Liver (tissue), 8 donors: ENCODE measurements at regions not wholly inside any gene's neighbourhood (a gene's known extent, or its start where the extent isn't known, plus 50 kb on each side); places are given as distances from the start of the nearest gene placed in this dataset.

Experiments used
- DNase-seq: peaks from one replicate; pipeline ENCODE4 v3.0.0-alpha.2; 2017; ENCODE audit warnings: low spot score
- H3K27ac ChIP-seq, 2 donors: one replicate each; pipeline ENCODE4 v1.7.0; 2013; ENCODE audit warnings: inconsistent platforms in 2 of 2, low read length in 2 of 2, control low read depth in 1 of 2, low read depth in 1 of 2, mild to moderate bottlenecking in 1 of 2
- H3K27me3 ChIP-seq, 4 donors: one replicate each; pipeline versions ENCODE4 v1.6.1 to v1.7.0; 2013; ENCODE audit warnings: low read length in 3 of 4, inconsistent platforms in 1 of 4, mild to moderate bottlenecking in 1 of 4, moderate library complexity in 1 of 4; ENCODE audit not compliant: control insufficient read depth in 4 of 4, insufficient read depth in 4 of 4
- H3K36me3 ChIP-seq, 4 donors: one replicate each; pipeline versions ENCODE4 v1.6.1 to v1.7.0; 2013; ENCODE audit warnings: low read length in 3 of 4, mild to moderate bottlenecking in 3 of 4, low read depth in 1 of 4, moderate library complexity in 1 of 4; ENCODE audit not compliant: control insufficient read depth in 4 of 4, insufficient read depth in 3 of 4
- H3K4me1 ChIP-seq, 4 donors: one replicate each; pipeline versions ENCODE4 v1.6.1 to v1.7.0; 2013; ENCODE audit warnings: low read length in 3 of 4, mild to moderate bottlenecking in 3 of 4, moderate library complexity in 1 of 4; ENCODE audit not compliant: control insufficient read depth in 4 of 4, insufficient read depth in 4 of 4
- H3K4me3 ChIP-seq, 3 donors: one replicate each; pipeline versions ENCODE4 v1.6.1 to v1.7.0; 2013; ENCODE audit warnings: low read length in 3 of 3, control low read depth in 1 of 3, low read depth in 1 of 3, mild to moderate bottlenecking in 1 of 3
- H3K9ac ChIP-seq, 2 donors: one replicate each; pipeline ENCODE4 v1.7.0; 2013; ENCODE audit warnings: low read length in 2 of 2, mild to moderate bottlenecking in 2 of 2, moderate library complexity in 2 of 2, control low read depth in 1 of 2, low read depth in 1 of 2
- H3K9me3 ChIP-seq, 4 donors: one replicate each; pipeline versions ENCODE4 v1.6.1 to v1.7.0; 2013; ENCODE audit warnings: low read length in 3 of 4; ENCODE audit not compliant: control insufficient read depth in 4 of 4
- EGR1 ChIP-seq, 2 donors: IDR thresholded peaks; 2 replicates each; pipeline ENCODE4 v1.6.1; 2016 to 2018; ENCODE audit warnings: antibody characterized with exemption in 2 of 2, low read depth in 2 of 2
- FOXA1 ChIP-seq: IDR thresholded peaks from 2 replicates; pipeline ENCODE4 v1.6.1; 2016; ENCODE audit warnings: antibody characterized with exemption
- FOXA2 ChIP-seq: IDR thresholded peaks from 2 replicates; pipeline ENCODE4 v1.6.1; 2016; ENCODE audit warnings: antibody characterized with exemption
- GABPA ChIP-seq, 2 donors: IDR thresholded peaks in 1 of 2; conservative IDR thresholded peaks in 1 of 2; 2 replicates each; pipeline ENCODE4 v1.6.1; 2016; ENCODE audit warnings: antibody characterized with exemption in 2 of 2, mild to moderate bottlenecking in 1 of 2, moderate library complexity in 1 of 2
- HNF4A ChIP-seq, 2 donors: conservative IDR thresholded peaks; 2 replicates each; pipeline ENCODE4 v1.6.1; 2016; ENCODE audit warnings: antibody characterized with exemption in 2 of 2, mild to moderate bottlenecking in 2 of 2
- HNF4G ChIP-seq: IDR thresholded peaks from 2 replicates; pipeline ENCODE4 v1.6.1; 2016; ENCODE audit warnings: antibody characterized with exemption
- JUND ChIP-seq, 2 donors: IDR thresholded peaks; 2 replicates each; pipeline ENCODE4 v1.6.1; 2016; ENCODE audit warnings: antibody characterized with exemption in 2 of 2
- MAX ChIP-seq: IDR thresholded peaks from 2 replicates; pipeline ENCODE4 v1.6.1; 2016; ENCODE audit warnings: antibody characterized with exemption
- NR2F2 ChIP-seq: IDR thresholded peaks from 2 replicates; pipeline ENCODE4 v1.6.1; 2016; ENCODE audit warnings: antibody characterized with exemption
- RAD21 ChIP-seq, 2 donors: IDR thresholded peaks; 2 replicates each; pipeline ENCODE4 v1.6.1; 2016; ENCODE audit warnings: antibody characterized with exemption in 2 of 2, mild to moderate bottlenecking in 2 of 2
- REST ChIP-seq: IDR thresholded peaks from 2 replicates; pipeline ENCODE4 v1.6.1; 2016; ENCODE audit warnings: antibody characterized with exemption, mild to moderate bottlenecking
- RXRA ChIP-seq, 2 donors: IDR thresholded peaks; 2 replicates each; pipeline ENCODE4 v1.6.1; 2017 to 2018; ENCODE audit warnings: antibody characterized with exemption in 2 of 2, mild to moderate bottlenecking in 1 of 2
- SP1 ChIP-seq: IDR thresholded peaks from 2 replicates; pipeline ENCODE4 v1.6.1; 2018; ENCODE audit warnings: antibody characterized with exemption, mild to moderate bottlenecking
- TAF1 ChIP-seq: conservative IDR thresholded peaks from 2 replicates; pipeline ENCODE4 v1.6.1; 2016; ENCODE audit warnings: antibody characterized with exemption, mild to moderate bottlenecking
- YY1 ChIP-seq: IDR thresholded peaks from 2 replicates; pipeline ENCODE4 v1.6.1; 2016; ENCODE audit warnings: antibody characterized with exemption, mild to moderate bottlenecking
- WGBS: extraction: QIAGEN DNeasy Blood & Tissue Kit; methylation state at CpG from one replicate; pipeline ENCODE4 v1.1.7; 2013; 5-methylcytosine and 5-hydroxymethylcytosine counted together
- TF ChIP-seq, protein P1 (sequence below): IDR thresholded peaks from 2 replicates; pipeline ENCODE4 v1.6.1; 2016; ENCODE audit warnings: antibody characterized with exemption
- TF ChIP-seq, protein P2 (sequence below): IDR thresholded peaks from 2 replicates; pipeline ENCODE4 v1.6.1; 2016; ENCODE audit warnings: antibody characterized with exemption
- TF ChIP-seq, protein P3 (sequence below): fragments of 150-350 bp; IDR thresholded peaks from 2 replicates; pipeline ENCODE4 v1.5.1; 2017; ENCODE audit warnings: improper control_type of control experiment, low read depth, low read length; ENCODE audit not compliant: missing input control
- donor health status: healthy.
- donor health status: healthy.
- donor health status: healthy.
- donor health status: healthy.
- donor health status: healthy.

DNA sequence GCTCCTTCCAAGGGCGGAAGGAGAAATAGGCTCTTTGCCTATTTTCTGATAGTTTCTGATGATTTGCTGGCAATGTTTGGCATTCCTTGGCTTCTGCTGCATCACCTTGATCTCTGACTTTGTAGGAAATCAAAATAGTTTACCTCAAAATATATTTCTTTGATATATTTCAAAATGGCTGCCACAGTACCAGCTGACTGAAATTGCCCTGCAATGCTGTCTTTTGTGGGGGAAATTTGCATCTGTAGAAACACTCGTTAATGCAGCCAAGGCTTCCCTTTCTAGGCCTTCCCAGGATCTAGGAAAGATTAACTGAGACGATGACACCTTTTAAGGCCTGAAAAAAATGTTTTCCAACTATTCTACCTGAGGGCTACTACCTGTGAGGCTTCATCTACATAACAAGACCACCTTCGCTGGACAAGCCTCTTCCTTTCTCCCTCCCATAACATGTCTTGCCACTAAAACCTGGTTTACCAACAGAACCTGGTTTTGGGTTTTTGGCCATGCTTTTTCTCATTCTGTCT, 212.8 kb upstream of the SSTR1 start:
- Histone ChIP-seq H3K27me3 (no peaks in the 10 kb centered on the region), H3K4me1 (no peaks in the 10 kb centered on the region), H3K36me3 (no peaks in the 10 kb centered on the region), H3K9me3 (no peaks in the 10 kb centered on the region), H3K4me3 (no peak overlapping the region), H3K27ac (no peak overlapping the region), H3K9ac (no peak overlapping the region)
- no peak for DNase-seq
- TF ChIP-seq HNF4A (conservative IDR thresholded peaks at IDR 0.05) (no peak), GABPA (IDR thresholded peaks at IDR 0.05 in 1 of 2, conservative IDR thresholded peaks at IDR 0.05 in 1 of 2) (no peak), JUND (IDR thresholded peaks at IDR 0.05) (no peak), NR2F2 (no peak), YY1 (no peak), EGR1 (IDR thresholded peaks at IDR 0.05; ENCODE audit: low read depth in 2 of 2) (no peak), SP1 (no peak), TAF1 (no peak), REST (no peak), RXRA (IDR thresholded peaks at IDR 0.05) (no peak), FOXA1 (no peak), MAX (no peak), HNF4G (no peak), FOXA2 (no peak), RAD21 (IDR thresholded peaks at IDR 0.05) (no peak)
- TF ChIP-seq, protein P1, sequence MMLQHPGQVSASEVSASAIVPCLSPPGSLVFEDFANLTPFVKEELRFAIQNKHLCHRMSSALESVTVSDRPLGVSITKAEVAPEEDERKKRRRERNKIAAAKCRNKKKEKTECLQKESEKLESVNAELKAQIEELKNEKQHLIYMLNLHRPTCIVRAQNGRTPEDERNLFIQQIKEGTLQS = no peak
- TF ChIP-seq, protein P2, sequence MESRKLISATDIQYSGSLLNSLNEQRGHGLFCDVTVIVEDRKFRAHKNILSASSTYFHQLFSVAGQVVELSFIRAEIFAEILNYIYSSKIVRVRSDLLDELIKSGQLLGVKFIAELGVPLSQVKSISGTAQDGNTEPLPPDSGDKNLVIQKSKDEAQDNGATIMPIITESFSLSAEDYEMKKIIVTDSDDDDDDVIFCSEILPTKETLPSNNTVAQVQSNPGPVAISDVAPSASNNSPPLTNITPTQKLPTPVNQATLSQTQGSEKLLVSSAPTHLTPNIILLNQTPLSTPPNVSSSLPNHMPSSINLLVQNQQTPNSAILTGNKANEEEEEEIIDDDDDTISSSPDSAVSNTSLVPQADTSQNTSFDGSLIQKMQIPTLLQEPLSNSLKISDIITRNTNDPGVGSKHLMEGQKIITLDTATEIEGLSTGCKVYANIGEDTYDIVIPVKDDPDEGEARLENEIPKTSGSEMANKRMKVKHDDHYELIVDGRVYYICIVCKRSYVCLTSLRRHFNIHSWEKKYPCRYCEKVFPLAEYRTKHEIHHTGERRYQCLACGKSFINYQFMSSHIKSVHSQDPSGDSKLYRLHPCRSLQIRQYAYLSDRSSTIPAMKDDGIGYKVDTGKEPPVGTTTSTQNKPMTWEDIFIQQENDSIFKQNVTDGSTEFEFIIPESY = no peak
- TF ChIP-seq, protein P3, sequence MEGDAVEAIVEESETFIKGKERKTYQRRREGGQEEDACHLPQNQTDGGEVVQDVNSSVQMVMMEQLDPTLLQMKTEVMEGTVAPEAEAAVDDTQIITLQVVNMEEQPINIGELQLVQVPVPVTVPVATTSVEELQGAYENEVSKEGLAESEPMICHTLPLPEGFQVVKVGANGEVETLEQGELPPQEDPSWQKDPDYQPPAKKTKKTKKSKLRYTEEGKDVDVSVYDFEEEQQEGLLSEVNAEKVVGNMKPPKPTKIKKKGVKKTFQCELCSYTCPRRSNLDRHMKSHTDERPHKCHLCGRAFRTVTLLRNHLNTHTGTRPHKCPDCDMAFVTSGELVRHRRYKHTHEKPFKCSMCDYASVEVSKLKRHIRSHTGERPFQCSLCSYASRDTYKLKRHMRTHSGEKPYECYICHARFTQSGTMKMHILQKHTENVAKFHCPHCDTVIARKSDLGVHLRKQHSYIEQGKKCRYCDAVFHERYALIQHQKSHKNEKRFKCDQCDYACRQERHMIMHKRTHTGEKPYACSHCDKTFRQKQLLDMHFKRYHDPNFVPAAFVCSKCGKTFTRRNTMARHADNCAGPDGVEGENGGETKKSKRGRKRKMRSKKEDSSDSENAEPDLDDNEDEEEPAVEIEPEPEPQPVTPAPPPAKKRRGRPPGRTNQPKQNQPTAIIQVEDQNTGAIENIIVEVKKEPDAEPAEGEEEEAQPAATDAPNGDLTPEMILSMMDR = no peak
- WGBS = 87% methylated on average over 4 of the region's 4 CpGs
